ENCODE measurements at regions not wholly inside any gene's neighbourhood (a gene's known extent, or its start where the extent isn't known, plus 50 kb on each side); places are given as distances from the start of the nearest gene placed in this dataset.

DNA sequence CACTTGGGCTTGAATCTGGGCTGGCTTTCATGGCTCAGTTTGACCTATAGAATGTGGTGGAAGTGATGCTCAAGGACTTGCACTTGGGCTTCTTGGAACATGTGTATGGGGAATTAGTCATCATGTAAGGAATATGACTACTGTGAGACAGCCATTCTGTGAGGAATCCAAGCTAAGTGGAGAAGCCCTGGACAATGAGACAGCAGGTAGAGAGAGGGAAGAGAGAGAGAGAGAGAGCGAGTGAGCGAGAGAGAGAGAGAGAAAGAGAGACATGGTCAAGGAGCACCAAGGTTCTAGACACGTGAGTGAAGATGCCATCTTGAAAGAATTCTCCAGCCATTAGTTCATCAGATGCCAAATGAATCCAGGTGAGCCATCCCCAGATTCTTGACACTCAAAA is 261.6 kb upstream of the SORL1-AS1 start:
- H3K9ac ChIP-seq (ENCODE audit: low read length) = no peak overlapping the region
- H3K4me1 ChIP-seq (ENCODE audit: control insufficient read depth, insufficient read depth, low read length) = no peaks in the 10 kb centered on the region
- H3K27me3 ChIP-seq (ENCODE audit: control insufficient read depth, insufficient read depth, low read length) = no peaks in the 10 kb centered on the region
- H3K36me3 ChIP-seq (ENCODE audit: control insufficient read depth, insufficient read depth, low read length) = no peaks in the 10 kb centered on the region
- no peak overlapping the region for H3K4me3 ChIP-seq (ENCODE audit: low read length)
- H3K9me3 ChIP-seq (ENCODE audit: control insufficient read depth, low read length) = no peaks in the 10 kb centered on the region

DNA sequence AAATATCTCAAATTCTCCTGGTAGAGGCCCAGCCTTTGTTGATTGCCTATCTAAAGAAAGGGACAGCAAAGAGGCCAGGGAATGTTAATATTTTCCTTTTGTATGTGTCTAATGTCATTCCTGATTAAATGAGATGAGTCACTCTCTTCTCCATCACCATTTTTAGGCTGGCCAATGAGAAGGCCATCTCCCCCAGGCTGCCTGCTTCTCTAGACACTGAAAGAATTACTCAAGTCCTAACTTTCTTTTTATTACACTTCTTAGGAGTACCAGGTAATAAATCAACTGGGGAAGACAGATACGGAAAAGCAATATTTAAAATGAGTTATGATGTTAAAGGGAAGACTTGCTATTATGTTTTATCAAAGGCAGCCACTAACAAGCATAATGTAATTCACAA is 259.2 kb upstream of the SORL1-AS1 start:
- H3K27me3 ChIP-seq (ENCODE audit: control insufficient read depth, insufficient read depth, low read length) = no peaks in the 10 kb centered on the region
- H3K4me3 ChIP-seq (ENCODE audit: low read length) = no peak overlapping the region
- H3K9ac ChIP-seq (ENCODE audit: low read length) = no peak overlapping the region
- no peaks in the 10 kb centered on the region for H3K9me3 ChIP-seq (ENCODE audit: control insufficient read depth, low read length)
- H3K36me3 ChIP-seq (ENCODE audit: control insufficient read depth, insufficient read depth, low read length) = no peaks in the 10 kb centered on the region
- no peaks in the 10 kb centered on the region for H3K4me1 ChIP-seq (ENCODE audit: control insufficient read depth, insufficient read depth, low read length)

- Histone ChIP-seq H3K27me3 (ENCODE audit: control insufficient read depth, insufficient read depth, low read length) (no peaks in the 10 kb centered on the region), H3K9me3 (ENCODE audit: control insufficient read depth, low read length) (no peaks in the 10 kb centered on the region), H3K36me3 (ENCODE audit: control insufficient read depth, insufficient read depth, low read length) (no peaks in the 10 kb centered on the region), H3K4me3 (ENCODE audit: low read length) (no peak overlapping the region), H3K4me1 (ENCODE audit: control insufficient read depth, insufficient read depth, low read length) (no peaks in the 10 kb centered on the region), H3K9ac (ENCODE audit: low read length) (no peak overlapping the region)
Observed at GRCh38 chr11:121711236-121711635, 258.5 kb upstream of the SORL1-AS1 start.

- no peak overlapping the region for H3K9ac ChIP-seq (ENCODE audit: low read length)
- no peaks in the 10 kb centered on the region for H3K36me3 ChIP-seq (ENCODE audit: control insufficient read depth, insufficient read depth, low read length)
- H3K4me3 ChIP-seq (ENCODE audit: low read length) = no peak overlapping the region
- H3K4me1 ChIP-seq (ENCODE audit: control insufficient read depth, insufficient read depth, low read length) = no peaks in the 10 kb centered on the region
- H3K27me3 ChIP-seq (ENCODE audit: control insufficient read depth, insufficient read depth, low read length) = no peaks in the 10 kb centered on the region
- no peaks in the 10 kb centered on the region for H3K9me3 ChIP-seq (ENCODE audit: control insufficient read depth, low read length)
Observed at GRCh38 chr11:121706884-121707420, 254.2 kb upstream of the SORL1-AS1 start.

- H3K9ac ChIP-seq (ENCODE audit: low read length) = no peak overlapping the region
- H3K27me3 ChIP-seq (ENCODE audit: control insufficient read depth, insufficient read depth, low read length) = no peaks in the 10 kb centered on the region
- no peak overlapping the region for H3K4me3 ChIP-seq (ENCODE audit: low read length)
- no peaks in the 10 kb centered on the region for H3K9me3 ChIP-seq (ENCODE audit: control insufficient read depth, low read length)
- no peaks in the 10 kb centered on the region for H3K4me1 ChIP-seq (ENCODE audit: control insufficient read depth, insufficient read depth, low read length)
- H3K36me3 ChIP-seq (ENCODE audit: control insufficient read depth, insufficient read depth, low read length) = no peaks in the 10 kb centered on the region
Observed at GRCh38 chr11:121703201-121703600, 250.4 kb upstream of the SORL1-AS1 start.

DNA sequence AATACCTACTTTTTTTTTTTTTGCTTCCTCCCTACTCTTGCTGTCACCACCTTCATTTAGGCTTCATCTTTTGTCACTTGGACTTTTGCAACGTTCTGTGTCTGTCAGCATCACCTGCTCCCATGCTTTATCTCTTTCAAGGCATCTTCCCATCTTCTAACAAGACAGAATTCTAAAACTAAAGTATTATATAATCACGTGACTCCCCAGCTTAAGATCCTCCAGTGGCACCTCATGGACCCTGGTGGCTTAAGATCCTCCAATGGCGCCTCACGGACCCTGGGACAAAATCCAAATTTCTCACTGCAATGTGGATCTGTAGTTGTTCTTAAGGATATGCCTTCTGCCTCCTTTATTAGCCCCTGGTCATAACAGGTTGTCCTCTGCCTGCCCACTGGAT is 248.2 kb upstream of the SORL1-AS1 start:
- Histone ChIP-seq H3K4me3 (ENCODE audit: low read length) (no peak overlapping the region), H3K27me3 (ENCODE audit: control insufficient read depth, insufficient read depth, low read length) (no peaks in the 10 kb centered on the region), H3K9me3 (ENCODE audit: control insufficient read depth, low read length) (no peaks in the 10 kb centered on the region), H3K9ac (ENCODE audit: low read length) (no peak overlapping the region), H3K4me1 (ENCODE audit: control insufficient read depth, insufficient read depth, low read length) (no peaks in the 10 kb centered on the region), H3K36me3 (ENCODE audit: control insufficient read depth, insufficient read depth, low read length) (no peaks in the 10 kb centered on the region)

DNA sequence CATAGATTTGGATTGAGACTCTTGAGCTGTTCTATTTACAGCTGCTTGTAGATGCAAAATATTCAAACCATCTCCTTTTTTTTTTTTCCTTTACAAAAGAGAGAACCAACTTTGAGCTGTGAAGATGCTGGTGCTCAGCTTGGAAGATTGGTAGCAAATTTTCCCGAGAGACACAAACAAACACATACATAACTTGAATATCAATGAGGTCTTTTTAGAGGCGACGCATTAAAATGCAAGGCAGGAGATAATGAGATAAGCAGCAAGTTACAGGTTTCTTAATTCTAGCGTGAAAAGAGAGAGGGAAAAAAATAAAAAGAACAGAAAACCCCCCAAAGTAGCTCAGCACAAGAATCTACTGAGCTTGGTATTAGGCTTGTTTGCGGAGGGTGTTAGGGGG is 247.0 kb upstream of the SORL1-AS1 start:
- H3K4me3 ChIP-seq (ENCODE audit: low read length) = no peak overlapping the region
- no peak overlapping the region for H3K9ac ChIP-seq (ENCODE audit: low read length)
- H3K4me1 ChIP-seq (ENCODE audit: control insufficient read depth, insufficient read depth, low read length) = no peaks in the 10 kb centered on the region
- no peaks in the 10 kb centered on the region for H3K36me3 ChIP-seq (ENCODE audit: control insufficient read depth, insufficient read depth, low read length)
- H3K27me3 ChIP-seq (ENCODE audit: control insufficient read depth, insufficient read depth, low read length) = no peaks in the 10 kb centered on the region
- H3K9me3 ChIP-seq (ENCODE audit: control insufficient read depth, low read length) = no peaks in the 10 kb centered on the region

DNA sequence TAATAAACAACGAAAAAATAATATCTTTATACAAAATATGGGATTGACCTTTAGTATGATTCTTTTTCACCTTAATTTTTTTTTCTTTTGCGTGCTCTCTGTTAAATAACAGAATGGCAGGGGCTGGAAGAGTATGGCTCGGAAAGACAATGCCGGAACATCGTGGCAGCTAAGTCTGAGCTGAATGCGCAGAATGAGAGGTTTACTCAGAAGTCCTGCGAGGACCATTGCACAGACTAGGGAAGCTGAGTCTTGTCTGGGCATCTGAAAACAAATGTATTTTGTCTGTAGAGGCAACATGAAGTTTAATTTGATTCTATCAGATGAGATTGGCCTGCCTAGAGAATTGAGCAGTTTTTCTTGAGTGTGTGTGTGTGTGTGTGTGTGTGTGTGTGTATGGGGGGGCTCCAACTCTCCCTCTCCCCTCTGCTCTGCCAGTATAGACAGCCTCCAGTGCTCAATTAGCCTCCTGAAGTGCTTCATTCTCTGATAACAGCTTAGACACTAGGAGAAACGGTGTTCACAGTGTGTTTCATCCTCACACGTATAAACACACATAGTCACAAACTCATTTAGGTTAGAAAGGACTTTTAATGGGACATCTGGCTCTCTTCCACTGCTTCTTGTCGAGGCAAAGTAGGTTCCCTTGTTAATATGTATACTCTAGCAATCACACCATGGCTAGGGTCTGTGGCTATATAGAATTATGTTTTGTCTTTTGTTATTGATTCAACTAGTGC is 244.3 kb upstream of the SORL1-AS1 start:
- Histone ChIP-seq H3K36me3 (ENCODE audit: control insufficient read depth, insufficient read depth, low read length) (no peaks in the 10 kb centered on the region), H3K4me3 (ENCODE audit: low read length) (no peak overlapping the region), H3K9ac (ENCODE audit: low read length) (no peak overlapping the region), H3K27me3 (ENCODE audit: control insufficient read depth, insufficient read depth, low read length) (no peaks in the 10 kb centered on the region), H3K9me3 (ENCODE audit: control insufficient read depth, low read length) (no peaks in the 10 kb centered on the region), H3K4me1 (ENCODE audit: control insufficient read depth, insufficient read depth, low read length) (no peaks in the 10 kb centered on the region)

DNA sequence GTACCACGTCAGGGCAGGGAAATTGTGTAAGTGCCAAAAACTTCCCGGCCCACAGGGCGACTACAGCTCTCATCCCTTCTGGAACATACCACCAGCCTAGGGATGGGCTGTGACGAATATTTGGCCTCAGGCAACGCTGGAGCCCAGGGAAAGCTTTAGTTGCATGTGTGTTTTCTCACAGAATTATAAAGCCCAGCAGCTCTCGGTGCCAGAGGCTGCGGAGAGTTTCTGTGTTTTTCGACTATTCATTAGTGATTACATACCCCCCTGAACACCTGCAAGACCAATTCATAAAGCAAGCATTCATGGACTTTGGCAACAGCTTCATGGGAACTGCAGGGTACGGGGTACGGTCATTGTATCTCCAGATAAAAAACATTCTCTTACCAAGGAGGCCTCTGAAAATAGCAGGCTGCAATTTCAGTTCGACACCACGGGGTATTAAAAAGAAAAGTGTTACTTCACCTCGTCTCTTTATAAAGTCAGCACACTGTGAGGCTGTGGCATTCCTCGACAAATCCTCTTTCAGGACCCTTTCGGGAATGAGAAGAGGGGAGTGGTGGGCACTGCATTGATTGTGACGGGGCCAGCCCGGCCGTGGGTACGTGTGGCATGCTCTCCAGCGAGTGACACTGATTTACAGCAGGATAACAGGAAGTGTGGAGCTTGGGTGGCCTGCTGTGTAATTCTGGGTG is 243.6 kb upstream of the SORL1-AS1 start:
- no peak overlapping the region for H3K4me3 ChIP-seq (ENCODE audit: low read length)
- H3K9ac ChIP-seq (ENCODE audit: low read length) = no peak overlapping the region
- no peaks in the 10 kb centered on the region for H3K36me3 ChIP-seq (ENCODE audit: control insufficient read depth, insufficient read depth, low read length)
- H3K9me3 ChIP-seq (ENCODE audit: control insufficient read depth, low read length) = no peaks in the 10 kb centered on the region
- H3K27me3 ChIP-seq (ENCODE audit: control insufficient read depth, insufficient read depth, low read length) = no peaks in the 10 kb centered on the region
- H3K4me1 ChIP-seq (ENCODE audit: control insufficient read depth, insufficient read depth, low read length) = no peaks in the 10 kb centered on the region

DNA sequence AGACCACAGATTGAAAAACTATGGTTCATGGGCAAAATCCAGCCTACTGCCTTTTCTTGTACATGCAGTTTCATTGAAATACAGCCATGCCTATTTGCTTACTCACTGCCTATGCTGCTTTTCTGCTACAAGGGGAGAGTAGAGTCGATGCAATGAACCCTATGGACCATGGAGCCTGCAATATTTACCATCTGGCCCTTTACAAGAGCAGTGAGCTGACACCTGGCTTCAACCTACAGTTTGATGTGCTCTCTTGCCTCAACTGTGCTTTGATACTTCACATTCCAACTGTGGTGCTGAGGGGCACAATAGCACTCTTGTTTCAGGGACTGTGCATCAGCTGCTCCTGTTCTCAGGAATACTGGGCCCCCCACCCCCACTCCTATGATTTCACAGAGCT is 239.5 kb upstream of the SORL1-AS1 start:
- H3K4me3 ChIP-seq (ENCODE audit: low read length) = no peak overlapping the region
- no peaks in the 10 kb centered on the region for H3K9me3 ChIP-seq (ENCODE audit: control insufficient read depth, low read length)
- no peak overlapping the region for H3K9ac ChIP-seq (ENCODE audit: low read length)
- no peaks in the 10 kb centered on the region for H3K27me3 ChIP-seq (ENCODE audit: control insufficient read depth, insufficient read depth, low read length)
- H3K4me1 ChIP-seq (ENCODE audit: control insufficient read depth, insufficient read depth, low read length) = no peaks in the 10 kb centered on the region
- H3K36me3 ChIP-seq (ENCODE audit: control insufficient read depth, insufficient read depth, low read length) = no peaks in the 10 kb centered on the region

DNA sequence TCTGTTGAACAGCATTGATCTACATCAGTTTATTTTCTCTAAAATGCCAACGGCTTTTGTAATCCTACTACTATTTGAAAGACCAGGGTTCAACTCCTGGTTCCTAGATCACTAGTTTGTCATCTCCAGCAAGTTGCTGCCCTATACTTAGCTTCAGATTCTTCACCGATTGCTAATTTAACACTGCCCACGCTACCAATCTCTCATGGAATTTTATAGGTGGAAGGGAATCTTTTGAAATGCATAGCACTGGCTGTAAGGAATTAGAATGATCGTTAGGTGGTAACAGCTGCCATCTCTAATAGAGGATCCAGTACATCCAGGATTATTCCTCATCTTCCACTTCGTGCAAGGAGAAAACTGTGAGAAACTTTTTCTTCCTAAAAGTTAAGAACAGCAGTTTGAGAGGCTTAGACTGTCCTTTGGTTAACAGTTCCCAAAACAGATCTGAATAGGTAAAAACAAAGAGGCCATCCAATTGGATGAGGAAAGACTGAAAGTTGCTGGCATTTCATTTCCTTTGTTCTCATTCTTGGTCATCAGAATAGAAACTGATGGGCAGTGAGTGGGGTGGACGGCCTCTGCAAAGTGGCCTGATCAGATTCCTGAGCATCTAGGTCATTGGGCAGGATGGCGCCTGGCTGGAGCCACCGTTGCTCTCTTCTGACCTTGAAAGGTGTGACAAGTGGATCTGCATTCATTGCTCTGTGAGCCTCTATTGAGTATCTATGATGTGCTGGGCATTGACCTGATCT is 236.3 kb upstream of the SORL1-AS1 start:
- Histone ChIP-seq H3K9me3 (ENCODE audit: control insufficient read depth, low read length) (no peaks in the 10 kb centered on the region), H3K4me3 (ENCODE audit: low read length) (no peak overlapping the region), H3K27me3 (ENCODE audit: control insufficient read depth, insufficient read depth, low read length) (no peaks in the 10 kb centered on the region), H3K4me1 (ENCODE audit: control insufficient read depth, insufficient read depth, low read length) (no peaks in the 10 kb centered on the region), H3K36me3 (ENCODE audit: control insufficient read depth, insufficient read depth, low read length) (no peaks in the 10 kb centered on the region), H3K9ac (ENCODE audit: low read length) (no peak overlapping the region)

DNA sequence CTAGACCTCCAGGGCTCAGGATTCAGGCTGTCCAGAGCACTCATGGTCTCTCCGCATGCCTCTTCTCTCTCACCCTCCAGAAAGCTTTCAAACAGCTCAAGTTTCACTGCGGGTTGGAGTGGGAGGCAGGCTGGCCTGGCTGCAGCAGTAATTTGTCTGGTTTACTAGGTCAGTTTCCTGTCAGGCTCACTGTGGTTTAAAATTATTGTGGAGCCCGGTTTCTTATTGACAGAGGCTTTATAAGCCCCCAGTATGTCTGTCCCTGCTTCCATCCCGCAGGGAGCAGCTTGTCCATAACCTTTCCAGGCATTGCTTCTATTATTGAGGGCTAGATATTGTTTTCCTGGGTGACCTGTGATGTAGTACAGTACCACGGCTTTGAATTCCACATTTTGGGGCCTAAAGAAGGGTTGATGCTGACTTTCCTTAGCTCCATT is 235.3 kb upstream of the SORL1-AS1 start:
- Histone ChIP-seq H3K4me1 (ENCODE audit: control insufficient read depth, insufficient read depth, low read length) (no peaks in the 10 kb centered on the region), H3K9ac (ENCODE audit: low read length) (no peak overlapping the region), H3K27me3 (ENCODE audit: control insufficient read depth, insufficient read depth, low read length) (no peaks in the 10 kb centered on the region), H3K9me3 (ENCODE audit: control insufficient read depth, low read length) (no peaks in the 10 kb centered on the region), H3K4me3 (ENCODE audit: low read length) (no peak overlapping the region), H3K36me3 (ENCODE audit: control insufficient read depth, insufficient read depth, low read length) (no peaks in the 10 kb centered on the region)

All from mucosa of stomach (tissue), 1 donor.